ENCODE measurements at regions not wholly inside any gene's neighbourhood (a gene's known extent, or its start where the extent isn't known, plus 50 kb on each side); places are given as distances from the start of the nearest gene placed in this dataset.

- TF ChIP-seq POLR2AphosphoS5 (IDR thresholded peaks at IDR 0.05) (no peak), POLR2A (IDR thresholded peaks at IDR 0.05) (no peak), EP300 (IDR thresholded peaks at IDR 0.05) (no peak)
- TF ChIP-seq, protein P1, sequence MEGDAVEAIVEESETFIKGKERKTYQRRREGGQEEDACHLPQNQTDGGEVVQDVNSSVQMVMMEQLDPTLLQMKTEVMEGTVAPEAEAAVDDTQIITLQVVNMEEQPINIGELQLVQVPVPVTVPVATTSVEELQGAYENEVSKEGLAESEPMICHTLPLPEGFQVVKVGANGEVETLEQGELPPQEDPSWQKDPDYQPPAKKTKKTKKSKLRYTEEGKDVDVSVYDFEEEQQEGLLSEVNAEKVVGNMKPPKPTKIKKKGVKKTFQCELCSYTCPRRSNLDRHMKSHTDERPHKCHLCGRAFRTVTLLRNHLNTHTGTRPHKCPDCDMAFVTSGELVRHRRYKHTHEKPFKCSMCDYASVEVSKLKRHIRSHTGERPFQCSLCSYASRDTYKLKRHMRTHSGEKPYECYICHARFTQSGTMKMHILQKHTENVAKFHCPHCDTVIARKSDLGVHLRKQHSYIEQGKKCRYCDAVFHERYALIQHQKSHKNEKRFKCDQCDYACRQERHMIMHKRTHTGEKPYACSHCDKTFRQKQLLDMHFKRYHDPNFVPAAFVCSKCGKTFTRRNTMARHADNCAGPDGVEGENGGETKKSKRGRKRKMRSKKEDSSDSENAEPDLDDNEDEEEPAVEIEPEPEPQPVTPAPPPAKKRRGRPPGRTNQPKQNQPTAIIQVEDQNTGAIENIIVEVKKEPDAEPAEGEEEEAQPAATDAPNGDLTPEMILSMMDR (IDR thresholded peaks at IDR 0.05): no peak
- DNase-seq: no peak
- Histone ChIP-seq H3K4me3 (no peak overlapping the region), H3K27me3 (no peaks in the 10 kb centered on the region), H3K9me3 (no peaks in the 10 kb centered on the region), H3K27ac (no peak overlapping the region), H3K36me3 (no peaks in the 10 kb centered on the region), H3K4me1 (no peaks in the 10 kb centered on the region)
- intact Hi-C loops (cut with DNase I; ENCODE audit: low total_unique reads): no loop called here
- 87 to 94% (median 91%) methylated on average over 4 of the region's 4 CpGs for WGBS, 5 donors
Measured at GRCh38 chr3:21902956-21903355, 151.9 kb upstream of the ZNF385D start.

- no peaks in the 10 kb centered on the region for H3K4me1 ChIP-seq
- DNase-seq: peak in 1 of 2 donors; percentile 72
- no peak overlapping the region for H3K4me3 ChIP-seq
- WGBS, 5 donors: 69 to 85% (median 76%) methylated on average over 3 of the region's 3 CpGs
- TF ChIP-seq POLR2A (IDR thresholded peaks at IDR 0.05): no peak
- no peak for TF ChIP-seq EP300 (IDR thresholded peaks at IDR 0.05)
- TF ChIP-seq, protein P1 (IDR thresholded peaks at IDR 0.05): no peak
- TF ChIP-seq POLR2AphosphoS5 (IDR thresholded peaks at IDR 0.05): no peak
- no peak overlapping the region for H3K27ac ChIP-seq
- intact Hi-C loops (cut with DNase I; ENCODE audit: low total_unique reads): no loop called here
- H3K9me3 ChIP-seq: no peaks in the 10 kb centered on the region
- no peaks in the 10 kb centered on the region for H3K27me3 ChIP-seq
- H3K36me3 ChIP-seq: no peaks in the 10 kb centered on the region
Measured at GRCh38 chr3:21909096-21909495, 158.1 kb upstream of the ZNF385D start.

DNA sequence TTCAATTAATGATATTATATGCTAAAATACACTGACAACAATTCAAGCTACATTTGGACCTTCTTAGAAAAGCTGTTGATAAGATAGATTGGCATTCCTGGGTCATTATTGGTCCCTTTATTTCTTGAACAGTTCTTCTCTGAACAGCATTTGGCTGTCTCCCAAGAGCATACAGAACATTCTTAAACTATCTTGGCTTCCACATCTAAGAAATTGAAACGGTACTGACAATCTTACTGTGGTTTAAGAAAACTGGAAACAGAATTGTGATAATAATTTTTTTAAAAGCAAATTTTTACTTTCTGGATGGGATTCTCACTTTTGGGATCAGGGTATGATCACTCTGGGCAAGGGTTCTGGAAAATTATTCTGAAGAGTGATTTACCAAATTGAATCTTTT is 161.7 kb upstream of the ZNF385D start:
- intact Hi-C loops (cut with DNase I; ENCODE audit: low total_unique reads): no loop called here
- no peak for TF ChIP-seq POLR2AphosphoS5 (IDR thresholded peaks at IDR 0.05)
- TF ChIP-seq, protein P1 (IDR thresholded peaks at IDR 0.05): no peak
- no peak for TF ChIP-seq POLR2A (IDR thresholded peaks at IDR 0.05)
- no peak for TF ChIP-seq EP300 (IDR thresholded peaks at IDR 0.05)
- H3K4me3 ChIP-seq: no peak overlapping the region
- no peaks in the 10 kb centered on the region for H3K4me1 ChIP-seq
- WGBS, 5 donors: 0 to 24% (median 7%) methylated on average over 1 of the region's 1 CpG
- H3K27ac ChIP-seq: no peak overlapping the region
- H3K27me3 ChIP-seq: no peaks in the 10 kb centered on the region
- H3K36me3 ChIP-seq: no peaks in the 10 kb centered on the region
- peak in 1 of 2 donors; percentile 28 for DNase-seq
- no peaks in the 10 kb centered on the region for H3K9me3 ChIP-seq

- Histone ChIP-seq H3K27me3 (no peaks in the 10 kb centered on the region), H3K9me3 (no peaks in the 10 kb centered on the region), H3K4me3 (no peak overlapping the region), H3K36me3 (no peaks in the 10 kb centered on the region), H3K4me1 (no peaks in the 10 kb centered on the region), H3K27ac (no peak overlapping the region)
- intact Hi-C loops (cut with DNase I; ENCODE audit: low total_unique reads): no loop called here
- DNase-seq: peak in 1 of 2 donors; percentile 30
- TF ChIP-seq, protein P1 (IDR thresholded peaks at IDR 0.05): no peak
- TF ChIP-seq POLR2A (IDR thresholded peaks at IDR 0.05) (no peak), EP300 (IDR thresholded peaks at IDR 0.05) (no peak), POLR2AphosphoS5 (IDR thresholded peaks at IDR 0.05) (no peak)
Measured at GRCh38 chr3:21913791-21914190, 162.8 kb upstream of the ZNF385D start.

Data from stomach (tissue), 8 donors.